Globus pallidus (tissue), 1 donor: ENCODE measurements at regions not wholly inside any gene's neighbourhood (a gene's known extent, or its start where the extent isn't known, plus 50 kb on each side); places are given as distances from the start of the nearest gene placed in this dataset.
"Not testable (repeated sequence)": the region's sequence is repeated elsewhere in the genome, so short reads cannot be mapped to it uniquely, and the experiment has no call there.

Experiments used
- DNase-seq: peaks from one replicate; pipeline ENCODE4 v3.0.0-alpha.2; 2015; ENCODE audit warnings: low spot score

GRCh38 chr10:62658516-62658915, 146.0 kb upstream of the ADO start:
- no peak for DNase-seq

- DNase-seq = no peak
Observed at GRCh38 chr10:62661143-62661542, 143.4 kb upstream of the ADO start.

GRCh38 chr10:62662486-62662885, 142.0 kb upstream of the ADO start:
- no peak for DNase-seq

- DNase-seq = peak; percentile 82
Observed at GRCh38 chr10:62665771-62666170, 138.7 kb upstream of the ADO start.

- peak; percentile 20 for DNase-seq
Observed at GRCh38 chr10:62666275-62666674, 138.2 kb upstream of the ADO start.

GRCh38 chr10:62669341-62669740, 135.2 kb upstream of the ADO start:
- no peak for DNase-seq

GRCh38 chr10:62671104-62671503, 133.4 kb upstream of the ADO start:
- DNase-seq = no peak

- DNase-seq = no peak
Observed at GRCh38 chr10:62681211-62681940, 123.1 kb upstream of the ADO start.

GRCh38 chr10:62684911-62685310, 119.6 kb upstream of the ADO start:
- DNase-seq = no peak

- no peak for DNase-seq
Observed at GRCh38 chr10:62687230-62687748, 117.2 kb upstream of the ADO start.

- DNase-seq = no peak
Observed at GRCh38 chr10:62688971-62689700, 115.4 kb upstream of the ADO start.

- DNase-seq = no peak
Observed at GRCh38 chr10:62689712-62690111, 114.8 kb upstream of the ADO start.

GRCh38 chr10:62690703-62691102, 113.8 kb upstream of the ADO start:
- DNase-seq = no peak

GRCh38 chr10:62691336-62691735, 113.2 kb upstream of the ADO start:
- DNase-seq = no peak

GRCh38 chr10:62692085-62692484, 112.4 kb upstream of the ADO start:
- DNase-seq = no peak

GRCh38 chr10:62693306-62693705, 111.2 kb upstream of the ADO start:
- no peak for DNase-seq

- DNase-seq = no peak
Observed at GRCh38 chr10:62694537-62695126, 109.9 kb upstream of the ADO start.

- DNase-seq = no peak
Observed at GRCh38 chr10:62696798-62697197, 107.7 kb upstream of the ADO start.

GRCh38 chr10:62699148-62699547, 105.4 kb upstream of the ADO start:
- no peak for DNase-seq

GRCh38 chr10:62704121-62704520, 100.4 kb upstream of the ADO start:
- DNase-seq = not testable (repeated sequence)

GRCh38 chr10:62705789-62706188, 98.7 kb upstream of the ADO start:
- DNase-seq = no peak

- DNase-seq = no peak
Observed at GRCh38 chr10:62707810-62708209, 96.7 kb upstream of the ADO start.

- peak; percentile 20 for DNase-seq
Observed at GRCh38 chr10:62708569-62708968, 96.0 kb upstream of the ADO start.
